ENCODE measurements at regions not wholly inside any gene's neighbourhood (a gene's known extent, or its start where the extent isn't known, plus 50 kb on each side); places are given as distances from the start of the nearest gene placed in this dataset.

- DNase-seq (ENCODE audit: extremely low read depth, low read depth), result peak; percentile 77
Observed at GRCh38 chr5:58043032-58043945, 416.6 kb downstream of the PLK2 start.

GRCh38 chr5:58041884-58042283 lies 418.0 kb downstream of the PLK2 start:
- no peak for DNase-seq (ENCODE audit: extremely low read depth, low read depth)

GRCh38 chr5:58040846-58041245 lies 419.0 kb downstream of the PLK2 start:
- DNase-seq (ENCODE audit: extremely low read depth, low read depth), result no peak

- DNase-seq (ENCODE audit: extremely low read depth, low read depth), result no peak
Observed at GRCh38 chr5:58040044-58040443, 419.8 kb downstream of the PLK2 start.

- no peak for DNase-seq (ENCODE audit: extremely low read depth, low read depth)
Observed at GRCh38 chr5:58037899-58038298, 422.0 kb downstream of the PLK2 start.

- DNase-seq (ENCODE audit: extremely low read depth, low read depth), result no peak
Observed at GRCh38 chr5:58025809-58026208, 434.1 kb downstream of the PLK2 start.

- no peak for DNase-seq (ENCODE audit: extremely low read depth, low read depth)
Observed at GRCh38 chr5:58024151-58024550, 435.7 kb downstream of the PLK2 start.

GRCh38 chr5:58022055-58022454 lies 437.8 kb downstream of the PLK2 start:
- no peak for DNase-seq (ENCODE audit: extremely low read depth, low read depth)

GRCh38 chr5:58021466-58021865 lies 438.4 kb downstream of the PLK2 start:
- DNase-seq (ENCODE audit: extremely low read depth, low read depth), result no peak

GRCh38 chr5:58019614-58020013 lies 440.3 kb downstream of the PLK2 start:
- no peak for DNase-seq (ENCODE audit: extremely low read depth, low read depth)

GRCh38 chr5:58018016-58018415 lies 441.9 kb downstream of the PLK2 start:
- DNase-seq (ENCODE audit: extremely low read depth, low read depth), result no peak

GRCh38 chr5:58016877-58017276 lies 443.0 kb downstream of the PLK2 start:
- no peak for DNase-seq (ENCODE audit: extremely low read depth, low read depth)

- DNase-seq (ENCODE audit: extremely low read depth, low read depth), result no peak
Observed at GRCh38 chr5:58016358-58016757, 443.5 kb downstream of the PLK2 start.

- DNase-seq (ENCODE audit: extremely low read depth, low read depth), result no peak
Observed at GRCh38 chr5:58015175-58015574, 444.7 kb downstream of the PLK2 start.

- DNase-seq (ENCODE audit: extremely low read depth, low read depth), result no peak
Observed at GRCh38 chr5:58013542-58014258, 446.2 kb downstream of the PLK2 start.

- no peak for DNase-seq (ENCODE audit: extremely low read depth, low read depth)
Observed at GRCh38 chr5:58012801-58013315, 447.0 kb downstream of the PLK2 start.

- no peak for DNase-seq (ENCODE audit: extremely low read depth, low read depth)
Observed at GRCh38 chr5:58012102-58012501, 447.8 kb downstream of the PLK2 start.

GRCh38 chr5:58011301-58011700 lies 448.6 kb downstream of the PLK2 start:
- no peak for DNase-seq (ENCODE audit: extremely low read depth, low read depth)

GRCh38 chr5:58009754-58010153 lies 450.1 kb downstream of the PLK2 start:
- no peak for DNase-seq (ENCODE audit: extremely low read depth, low read depth)

- DNase-seq (ENCODE audit: extremely low read depth, low read depth), result peak; percentile 65
Observed at GRCh38 chr5:58002323-58002722, 457.6 kb downstream of the PLK2 start.

GRCh38 chr5:57993866-57994265 lies 466.0 kb downstream of the PLK2 start:
- no peak for DNase-seq (ENCODE audit: extremely low read depth, low read depth)

GRCh38 chr5:57989378-57989777 lies 470.5 kb downstream of the PLK2 start:
- DNase-seq (ENCODE audit: extremely low read depth, low read depth), result no peak
